K562 (cell line): ENCODE measurements at regions not wholly inside any gene's neighbourhood (a gene's known extent, or its start where the extent isn't known, plus 50 kb on each side); places are given as distances from the start of the nearest gene placed in this dataset.

Experiments used
- CEBPG ChIP-seq, 3 experiments: fragments of 200-800 bp in 1 of 3; sonication (Bioruptor generic) in 1 of 3; sonication (generic) in 1 of 3; formaldehyde crosslinking in 1 of 3; IDR thresholded peaks in 2 of 3; conservative IDR thresholded peaks in 1 of 3; 2 replicates each; pipeline versions ENCODE4 v1.6.1 to v1.8.0; 2016 to 2022; ENCODE audit warnings: missing compliant biosample characterization in 2 of 3, missing genetic modification characterization in 2 of 3, mild to moderate bottlenecking in 1 of 3, missing genetic modification reagents in 1 of 3
- HDAC2 ChIP-seq: fragments of 450-650 bp; IDR thresholded peaks from 2 replicates; pipeline ENCODE4 v1.6.1; 2016; ENCODE audit warnings: mild to moderate bottlenecking
- MXI1 ChIP-seq: IDR thresholded peaks from 2 replicates; pipeline ENCODE4 v1.6.1; 2011; ENCODE audit warnings: low read depth, mild to moderate bottlenecking, improper control_type of control experiment, low read length
- PKNOX1 ChIP-seq: fragments of 450-650 bp; IDR thresholded peaks from 2 replicates; pipeline ENCODE4 v1.6.1; 2016
- ZNF232 ChIP-seq: sonication (generic); formaldehyde crosslinking; IDR thresholded peaks from 2 replicates; pipeline ENCODE4 v1.8.0; 2022; ENCODE audit warnings: mild to moderate bottlenecking, missing genetic modification reagents
- TF ChIP-seq, protein P1 (sequence below): sonication (generic); formaldehyde crosslinking; IDR thresholded peaks from 2 replicates; pipeline ENCODE4 v1.8.1; 2022; ENCODE audit warnings: missing genetic modification reagents

- TF ChIP-seq CEBPG (CRISPR knock-in tag; IDR thresholded peaks at IDR 0.05) (no peak), CEBPG (tag; conservative IDR thresholded peaks at IDR 0.05 in 1 of 2, IDR thresholded peaks at IDR 0.05 in 1 of 2) (no peak), HDAC2 (no peak), ZNF232 (CRISPR knock-in tag) (no peak), PKNOX1 (no peak), MXI1 (no peak)
- TF ChIP-seq, protein P1, sequence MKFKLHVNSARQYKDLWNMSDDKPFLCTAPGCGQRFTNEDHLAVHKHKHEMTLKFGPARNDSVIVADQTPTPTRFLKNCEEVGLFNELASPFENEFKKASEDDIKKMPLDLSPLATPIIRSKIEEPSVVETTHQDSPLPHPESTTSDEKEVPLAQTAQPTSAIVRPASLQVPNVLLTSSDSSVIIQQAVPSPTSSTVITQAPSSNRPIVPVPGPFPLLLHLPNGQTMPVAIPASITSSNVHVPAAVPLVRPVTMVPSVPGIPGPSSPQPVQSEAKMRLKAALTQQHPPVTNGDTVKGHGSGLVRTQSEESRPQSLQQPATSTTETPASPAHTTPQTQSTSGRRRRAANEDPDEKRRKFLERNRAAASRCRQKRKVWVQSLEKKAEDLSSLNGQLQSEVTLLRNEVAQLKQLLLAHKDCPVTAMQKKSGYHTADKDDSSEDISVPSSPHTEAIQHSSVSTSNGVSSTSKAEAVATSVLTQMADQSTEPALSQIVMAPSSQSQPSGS (CRISPR knock-in tag), result no peak
These were observed 681.6 kb downstream of the KCNJ18 start for GRCh38 chr17:22373911-22374310.
